ENCODE measurements at regions not wholly inside any gene's neighbourhood (a gene's known extent, or its start where the extent isn't known, plus 50 kb on each side); places are given as distances from the start of the nearest gene placed in this dataset.

- TF ChIP-seq CTCF (IDR thresholded peaks at IDR 0.05) (no peak), POLR2A (IDR thresholded peaks at IDR 0.05) (no peak)
Measured at GRCh38 chr3:55161231-55161630, 233.4 kb upstream of the LRTM1 start.
